GM13976 (cell line): ENCODE measurements at regions not wholly inside any gene's neighbourhood (a gene's known extent, or its start where the extent isn't known, plus 50 kb on each side); places are given as distances from the start of the nearest gene placed in this dataset.
"Not testable (repeated sequence)": the region's sequence is repeated elsewhere in the genome, so short reads cannot be mapped to it uniquely, and the experiment has no call there.

Source experiments
- DNase-seq: peaks from one replicate; pipeline ENCODE4 v3.0.0; 2012; ENCODE audit warnings: low spot score
- CTCF ChIP-seq: IDR thresholded peaks from 2 replicates; pipeline ENCODE4 v1.5.1; 2012; ENCODE audit warnings: borderline replicate concordance, mild to moderate bottlenecking; ENCODE audit not compliant: insufficient read depth; ENCODE audit errors: extremely low read depth, missing control alignments, control extremely low read depth
- in situ Hi-C: fragments of 300-500 bp; cut with MboI; formaldehyde crosslinking; loops from one replicate; pipeline ENCODE4 v1.12.0; 2022; ENCODE audit warnings: low sequenced_read_pairs, mixed read lengths, inconsistent platforms; ENCODE audit not compliant: unreplicated experiment

DNA sequence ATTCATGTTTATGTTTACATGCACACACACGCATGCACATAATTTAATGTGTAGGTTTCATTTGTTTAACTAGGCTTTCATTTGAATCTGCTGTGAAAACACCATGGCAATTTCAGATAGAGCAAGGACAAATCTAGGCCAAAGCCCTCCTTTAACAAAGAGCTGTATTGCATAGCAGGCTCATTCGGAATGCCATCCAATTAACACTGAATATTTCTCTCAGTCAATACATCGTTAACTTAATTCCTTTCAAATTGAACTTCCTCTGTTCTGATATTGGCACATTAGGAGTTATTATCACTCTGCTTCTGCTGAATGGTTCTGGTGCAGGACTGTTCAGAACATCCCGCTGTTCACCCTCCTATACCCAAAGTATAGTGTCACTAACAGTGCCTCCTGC lies 435.1 kb upstream of the CDH20 start:
- no peak for DNase-seq
- no peak for TF ChIP-seq CTCF
- in situ Hi-C loops = no loop called here

DNA sequence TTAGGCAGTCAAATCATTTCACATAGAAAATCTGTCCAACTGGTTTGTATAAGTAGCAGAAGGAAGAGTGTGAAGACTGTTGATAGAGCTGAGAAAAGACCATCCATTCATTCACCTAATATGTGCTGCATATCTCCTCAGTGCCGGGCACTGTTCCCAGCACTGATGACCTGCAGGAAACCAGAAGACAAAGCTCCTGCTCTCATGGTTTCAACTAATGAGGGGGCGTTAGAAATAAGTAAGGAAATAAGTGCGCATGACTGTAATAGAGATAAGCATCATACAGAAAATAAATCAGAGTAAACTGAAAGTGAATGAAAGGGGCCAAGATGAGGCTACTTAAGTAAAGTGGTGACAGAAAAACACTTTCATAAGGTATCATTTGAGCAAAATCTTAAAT lies 427.5 kb upstream of the CDH20 start:
- in situ Hi-C loops = no loop called here
- no peak for TF ChIP-seq CTCF
- DNase-seq = no peak

- no peak for TF ChIP-seq CTCF
- in situ Hi-C loops = no loop called here
Observed at GRCh38 chr18:60910534-60910933, 422.7 kb upstream of the CDH20 start.

DNA sequence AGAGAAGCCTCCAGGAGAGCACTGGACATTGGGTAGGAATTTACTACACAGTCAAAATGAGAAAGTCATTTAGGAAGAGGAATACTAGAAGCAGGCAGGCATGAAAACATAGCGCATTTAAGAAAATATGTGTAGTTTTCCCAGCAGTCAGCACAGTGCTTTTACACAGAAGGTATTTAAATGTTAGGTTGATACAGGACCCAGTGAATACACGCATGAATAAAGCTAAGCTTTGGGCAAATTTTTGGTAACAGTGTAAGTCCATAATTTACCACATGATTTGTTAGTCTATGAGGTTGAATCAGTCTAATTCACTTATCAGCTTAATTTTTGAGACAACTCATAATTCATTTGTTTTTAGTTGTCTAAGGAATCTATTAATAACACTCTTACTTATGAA lies 421.7 kb upstream of the CDH20 start:
- in situ Hi-C loops = no loop called here
- DNase-seq = no peak
- no peak for TF ChIP-seq CTCF

More at GRCh38 chr18:60910534-60910933, 422.7 kb upstream of the CDH20 start:
- no peak for DNase-seq

GRCh38 chr18:60915160-60915559 lies 418.1 kb upstream of the CDH20 start:
- no peak for TF ChIP-seq CTCF
- in situ Hi-C loops = no loop called here
- no peak for DNase-seq

DNA sequence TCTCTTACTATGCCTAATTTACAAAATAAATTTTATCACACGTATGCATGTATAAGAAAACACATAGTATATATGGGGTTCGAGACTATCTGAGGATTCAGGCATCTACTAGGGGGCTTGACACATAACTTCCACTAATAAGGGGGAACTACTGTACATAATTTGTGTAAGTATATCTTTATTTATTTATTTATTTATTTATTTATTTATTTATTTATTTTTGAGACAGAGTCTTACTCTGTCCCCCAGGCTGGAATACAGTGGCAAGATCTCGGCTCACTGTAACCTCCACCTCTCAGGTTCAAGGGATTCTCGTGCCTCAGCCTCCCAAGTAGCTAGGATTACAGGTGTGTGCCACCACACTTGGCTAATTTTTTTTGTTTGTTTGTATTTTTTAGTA lies 414.4 kb upstream of the CDH20 start:
- in situ Hi-C loops, DNase-seq: not testable (repeated sequence)

DNA sequence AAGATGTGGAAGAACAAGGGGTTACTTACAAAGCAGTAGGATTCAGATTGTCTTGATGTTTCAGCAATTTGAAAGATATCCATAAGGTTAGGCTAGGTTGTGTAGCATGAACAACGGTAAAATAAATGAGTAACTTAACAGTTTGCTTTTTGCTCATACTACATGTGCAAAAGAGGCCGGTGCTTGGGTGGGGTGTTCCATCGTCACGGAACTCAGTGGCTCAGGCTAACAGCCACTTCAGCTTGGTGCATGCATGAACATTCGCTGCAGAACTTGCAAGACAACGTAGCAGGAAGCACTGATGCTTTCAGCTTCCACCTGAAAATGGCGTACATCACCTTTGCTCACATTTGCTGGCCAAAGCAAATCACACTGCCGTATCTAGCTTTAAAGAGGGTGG lies 407.3 kb upstream of the CDH20 start:
- in situ Hi-C loops = no loop called here
- no peak for DNase-seq
- no peak for TF ChIP-seq CTCF
